CD8-positive, alpha-beta memory T cell (primary cell): ENCODE measurements at regions not wholly inside any gene's neighbourhood (a gene's known extent, or its start where the extent isn't known, plus 50 kb on each side); places are given as distances from the start of the nearest gene placed in this dataset.

Source experiments
- CTCF ChIA-PET: fragments of 350-600 bp; sonication (Branson Sonifier 250); formaldehyde crosslinking; loops from one replicate; lab custom pipeline; 2021; ENCODE audit warnings: antibody characterized with exemption; lab: Charles Lee
- POLR2A ChIA-PET: fragments of 350-600 bp; sonication (Branson Sonifier 250); formaldehyde crosslinking; loops from one replicate; lab custom pipeline; 2021; ENCODE audit warnings: antibody characterized with exemption; lab: Charles Lee
- DNase-seq, 5 donors: peaks; one replicate each; pipeline versions ENCODE4 v3.0.0 to v3.0.0-alpha.2; 2020 to 2022; ENCODE audit warnings: mixed read lengths in 1 of 5
- H3K27ac ChIP-seq: one replicate; pipeline ENCODE4 v1.7.0; 2013; ENCODE audit warnings: low read depth, mild to moderate bottlenecking, low read length, moderate library complexity
- H3K27me3 ChIP-seq: 2 replicates; pipeline ENCODE4 v1.7.0; 2013; ENCODE audit warnings: low read length, mild to moderate bottlenecking; ENCODE audit not compliant: insufficient read depth, poor library complexity, severe bottlenecking
- H3K36me3 ChIP-seq: 2 replicates; pipeline ENCODE4 v1.7.0; 2013; ENCODE audit warnings: mild to moderate bottlenecking, low read length, moderate library complexity; ENCODE audit not compliant: insufficient read depth
- H3K4me1 ChIP-seq: 2 replicates; pipeline ENCODE4 v1.7.0; 2013; ENCODE audit warnings: mild to moderate bottlenecking, low read length, moderate library complexity; ENCODE audit not compliant: insufficient read depth
- H3K4me3 ChIP-seq: 2 replicates; pipeline ENCODE4 v1.7.0; 2013; ENCODE audit warnings: mild to moderate bottlenecking, low read length
- H3K9me3 ChIP-seq: 2 replicates; pipeline ENCODE4 v1.7.0; 2013; ENCODE audit warnings: mild to moderate bottlenecking, low read length
- H3K27ac Mint-ChIP-seq, 8 donors: one replicate each; pipeline ENCODE4 v1.8.0; 2020 to 2021; ENCODE audit warnings: mixed read lengths in 8 of 8, mild to moderate bottlenecking in 6 of 8, inconsistent platforms in 3 of 8, moderate library complexity in 3 of 8
- H3K27me3 Mint-ChIP-seq, 2 donors: one replicate each; pipeline ENCODE4 v1.8.0; 2020 to 2021; ENCODE audit warnings: mixed read lengths in 2 of 2, mild to moderate bottlenecking in 1 of 2, moderate library complexity in 1 of 2
- H3K36me3 Mint-ChIP-seq, 3 donors: one replicate each; pipeline ENCODE4 v1.8.0; 2020 to 2021; ENCODE audit warnings: mixed read lengths in 3 of 3, inconsistent platforms in 1 of 3, mild to moderate bottlenecking in 1 of 3
- H3K4me1 Mint-ChIP-seq, 3 donors: one replicate each; pipeline ENCODE4 v1.8.0; 2020 to 2021; ENCODE audit warnings: mixed read lengths in 3 of 3, inconsistent platforms in 1 of 3, mild to moderate bottlenecking in 1 of 3
- H3K4me3 Mint-ChIP-seq, 7 donors: one replicate each; pipeline ENCODE4 v1.8.0; 2020 to 2021; ENCODE audit warnings: mixed read lengths in 7 of 7, mild to moderate bottlenecking in 6 of 7, moderate library complexity in 4 of 7, inconsistent platforms in 2 of 7
- H3K9me3 Mint-ChIP-seq, 5 donors: one replicate each; pipeline ENCODE4 v1.8.0; 2020 to 2022; ENCODE audit warnings: mixed read lengths in 5 of 5, mild to moderate bottlenecking in 3 of 5, moderate library complexity in 2 of 5, inconsistent platforms in 1 of 5

GRCh38 chr5:167539747-167540146 is 751.7 kb upstream of the WWC1 start:
- ChIA-PET POLR2A (no interaction called here), CTCF (no interaction called here)
- Mint-ChIP-seq H3K9me3 (peaks cover 0 to 23% (median 5%) of the 10 kb centered on the region in 5 donors), H3K4me1 (no peaks in the 10 kb centered on the region), H3K27me3 (no peaks in the 10 kb centered on the region), H3K27ac (no peak overlapping the region), H3K36me3 (no peaks in the 10 kb centered on the region), H3K4me3 (no peak overlapping the region)
- Histone ChIP-seq H3K27ac (no peak overlapping the region), H3K27me3 (no peaks in the 10 kb centered on the region), H3K9me3 (no peaks in the 10 kb centered on the region), H3K4me1 (no peaks in the 10 kb centered on the region), H3K36me3 (no peaks in the 10 kb centered on the region), H3K4me3 (no peak overlapping the region)
- DNase-seq: no peak

- Mint-ChIP-seq H3K27me3 (no peaks in the 10 kb centered on the region), H3K27ac (no peak overlapping the region), H3K36me3 (no peaks in the 10 kb centered on the region), H3K4me1 (no peaks in the 10 kb centered on the region), H3K9me3 (peaks cover 1 to 16% (median 3%) of the 10 kb centered on the region in 5 donors), H3K4me3 (no peak overlapping the region)
- DNase-seq: no peak
- Histone ChIP-seq H3K36me3 (no peaks in the 10 kb centered on the region), H3K27me3 (no peaks in the 10 kb centered on the region), H3K9me3 (no peaks in the 10 kb centered on the region), H3K27ac (no peak overlapping the region), H3K4me1 (no peaks in the 10 kb centered on the region), H3K4me3 (no peak overlapping the region)
- ChIA-PET POLR2A (no interaction called here), CTCF (no interaction called here)
Measured at GRCh38 chr5:167546270-167546669, 745.2 kb upstream of the WWC1 start.

GRCh38 chr5:167552356-167552755 is 739.1 kb upstream of the WWC1 start:
- Mint-ChIP-seq H3K36me3 (no peaks in the 10 kb centered on the region), H3K4me3 (no peak overlapping the region), H3K27me3 (no peaks in the 10 kb centered on the region), H3K4me1 (no peaks in the 10 kb centered on the region), H3K9me3 (peaks cover 0 to 7% (median 3%) of the 10 kb centered on the region in 5 donors), H3K27ac (no peak overlapping the region)
- Histone ChIP-seq H3K27ac (no peak overlapping the region), H3K4me1 (no peaks in the 10 kb centered on the region), H3K4me3 (no peak overlapping the region), H3K27me3 (no peaks in the 10 kb centered on the region), H3K9me3 (no peaks in the 10 kb centered on the region), H3K36me3 (no peaks in the 10 kb centered on the region)
- ChIA-PET POLR2A (no interaction called here), CTCF (no interaction called here)
- DNase-seq: no peak

GRCh38 chr5:167553511-167553910 is 737.9 kb upstream of the WWC1 start:
- no peaks in the 10 kb centered on the region for H3K4me1 ChIP-seq
- Mint-ChIP-seq H3K36me3 (no peaks in the 10 kb centered on the region), H3K27me3 (no peaks in the 10 kb centered on the region), H3K9me3 (peaks cover 3 to 11% (median 3%) of the 10 kb centered on the region in 5 donors), H3K4me3 (no peak overlapping the region), H3K4me1 (no peaks in the 10 kb centered on the region), H3K27ac (no peak overlapping the region)
- no peaks in the 10 kb centered on the region for H3K36me3 ChIP-seq
- H3K9me3 ChIP-seq: no peaks in the 10 kb centered on the region
- POLR2A ChIA-PET: no interaction called here
- no peak overlapping the region for H3K27ac ChIP-seq
- CTCF ChIA-PET: no interaction called here
- H3K27me3 ChIP-seq: no peaks in the 10 kb centered on the region
- H3K4me3 ChIP-seq: no peak overlapping the region
- no peak for DNase-seq

GRCh38 chr5:167554564-167555290 is 736.7 kb upstream of the WWC1 start:
- ChIA-PET POLR2A (no interaction called here), CTCF (no interaction called here)
- Histone ChIP-seq H3K36me3 (no peaks in the 10 kb centered on the region), H3K4me1 (no peaks in the 10 kb centered on the region), H3K4me3 (no peak overlapping the region), H3K27me3 (no peaks in the 10 kb centered on the region), H3K27ac (no peak overlapping the region), H3K9me3 (no peaks in the 10 kb centered on the region)
- Mint-ChIP-seq H3K36me3 (no peaks in the 10 kb centered on the region), H3K4me3 (no peak overlapping the region), H3K4me1 (no peaks in the 10 kb centered on the region), H3K27me3 (no peaks in the 10 kb centered on the region), H3K27ac (no peak overlapping the region), H3K9me3 (peaks cover 1 to 11% (median 3%) of the 10 kb centered on the region in 5 donors)
- no peak for DNase-seq

- H3K36me3 ChIP-seq: no peaks in the 10 kb centered on the region
- H3K36me3 Mint-ChIP-seq: no peaks in the 10 kb centered on the region
Measured at GRCh38 chr5:167555565-167556166, 735.8 kb upstream of the WWC1 start.

GRCh38 chr5:167557359-167557758 is 734.1 kb upstream of the WWC1 start:
- Mint-ChIP-seq H3K4me1 (no peaks in the 10 kb centered on the region), H3K4me3 (no peak overlapping the region), H3K27me3 (no peaks in the 10 kb centered on the region), H3K9me3 (peaks cover 1 to 15% (median 12%) of the 10 kb centered on the region in 5 donors), H3K27ac (no peak overlapping the region), H3K36me3 (no peaks in the 10 kb centered on the region)
- Histone ChIP-seq H3K4me3 (no peak overlapping the region), H3K27ac (no peak overlapping the region), H3K36me3 (no peaks in the 10 kb centered on the region), H3K4me1 (no peaks in the 10 kb centered on the region), H3K27me3 (no peaks in the 10 kb centered on the region), H3K9me3 (no peaks in the 10 kb centered on the region)
- ChIA-PET POLR2A (no interaction called here), CTCF (no interaction called here)
- no peak for DNase-seq

More at GRCh38 chr5:167555565-167556166, 735.8 kb upstream of the WWC1 start:
- ChIA-PET POLR2A (no interaction called here), CTCF (no interaction called here)
- no peaks in the 10 kb centered on the region for H3K4me1 ChIP-seq
- Mint-ChIP-seq H3K27ac (no peak overlapping the region), H3K4me3 (no peak overlapping the region), H3K4me1 (no peaks in the 10 kb centered on the region), H3K27me3 (no peaks in the 10 kb centered on the region), H3K9me3 (peaks cover 1 to 13% (median 6%) of the 10 kb centered on the region in 5 donors)
- H3K27ac ChIP-seq: no peak overlapping the region
- no peaks in the 10 kb centered on the region for H3K9me3 ChIP-seq
- no peak overlapping the region for H3K4me3 ChIP-seq
- DNase-seq: no peak
- H3K27me3 ChIP-seq: no peaks in the 10 kb centered on the region

GRCh38 chr5:167561796-167562195 is 729.6 kb upstream of the WWC1 start:
- no peaks in the 10 kb centered on the region for H3K36me3 Mint-ChIP-seq
- H3K4me3 Mint-ChIP-seq: no peak overlapping the region
- H3K27ac Mint-ChIP-seq: no peak overlapping the region
- no peaks in the 10 kb centered on the region for H3K27me3 ChIP-seq
- H3K4me3 ChIP-seq: no peak overlapping the region
- no peaks in the 10 kb centered on the region for H3K27me3 Mint-ChIP-seq
- POLR2A ChIA-PET: no interaction called here
- no peaks in the 10 kb centered on the region for H3K36me3 ChIP-seq
- no peaks in the 10 kb centered on the region for H3K9me3 ChIP-seq
- CTCF ChIA-PET: no interaction called here
- no peak for DNase-seq
- H3K4me1 Mint-ChIP-seq: no peaks in the 10 kb centered on the region
- no peaks in the 10 kb centered on the region for H3K4me1 ChIP-seq
- peaks cover 0 to 21% (median 12%) of the 10 kb centered on the region in 5 donors for H3K9me3 Mint-ChIP-seq
- H3K27ac ChIP-seq: no peak overlapping the region
